Vagina (tissue), 2 donors: ENCODE measurements at regions not wholly inside any gene's neighbourhood (a gene's known extent, or its start where the extent isn't known, plus 50 kb on each side); places are given as distances from the start of the nearest gene placed in this dataset.

Experiments used
- DNase-seq, 2 donors: peaks; one replicate each; pipeline ENCODE4 v3.0.0-alpha.2; 2017; ENCODE audit errors: extremely low spot score in 2 of 2
- H3K27ac ChIP-seq: fragments of 200-600 bp; sonication (generic); one replicate; pipeline ENCODE4 v1.5.1; 2019
- H3K27me3 ChIP-seq: fragments of 200-600 bp; sonication (generic); one replicate; pipeline ENCODE4 v1.5.1; 2019
- H3K36me3 ChIP-seq, 2 donors: fragments of 200-600 bp; sonication (generic); one replicate each; pipeline ENCODE4 v1.5.1; 2017 to 2019
- H3K4me1 ChIP-seq: fragments of 200-600 bp; sonication (generic); one replicate; pipeline ENCODE4 v1.5.1; 2019
- H3K4me3 ChIP-seq, 2 donors: fragments of 200-600 bp; sonication (generic); 1 replicate in 1 of 2; 2 replicates in 1 of 2; pipeline ENCODE4 v1.5.1; 2016 to 2019
- H3K9me3 ChIP-seq: fragments of 200-600 bp; sonication (generic); one replicate; pipeline ENCODE4 v1.5.1; 2019
- POLR2A ChIP-seq, 2 donors: fragments of 450-650 bp; IDR thresholded peaks; one replicate each; pipeline ENCODE4 v1.6.1; 2017; ENCODE audit warnings: antibody characterized with exemption in 2 of 2, mild to moderate bottlenecking in 2 of 2, moderate library complexity in 2 of 2
- POLR2AphosphoS5 ChIP-seq, 2 donors: sonication (generic); formaldehyde crosslinking; IDR thresholded peaks; one replicate each; pipeline ENCODE4 v1.9.0; 2017; ENCODE audit warnings: antibody characterized with exemption in 2 of 2, mild to moderate bottlenecking in 2 of 2, low read depth in 1 of 2; ENCODE audit not compliant: insufficient read depth in 1 of 2
- intact Hi-C: fragments of 100-400 bp; cut with DNase I; formaldehyde crosslinking; loops from one replicate; pipeline ENCODE4 v1.15.1; 2023
- TF ChIP-seq, protein P1 (sequence below), 3 experiments: fragments of 450-650 bp in 2 of 3; fragments of 200-600 bp in 1 of 3; sonication (generic) in 1 of 3; IDR thresholded peaks; one replicate each; pipeline ENCODE4 v1.5.1; 2017 to 2019; ENCODE audit warnings: antibody characterized with exemption in 3 of 3, mild to moderate bottlenecking in 2 of 3, moderate library complexity in 2 of 3

- no peak for DNase-seq
- TF ChIP-seq, protein P1, sequence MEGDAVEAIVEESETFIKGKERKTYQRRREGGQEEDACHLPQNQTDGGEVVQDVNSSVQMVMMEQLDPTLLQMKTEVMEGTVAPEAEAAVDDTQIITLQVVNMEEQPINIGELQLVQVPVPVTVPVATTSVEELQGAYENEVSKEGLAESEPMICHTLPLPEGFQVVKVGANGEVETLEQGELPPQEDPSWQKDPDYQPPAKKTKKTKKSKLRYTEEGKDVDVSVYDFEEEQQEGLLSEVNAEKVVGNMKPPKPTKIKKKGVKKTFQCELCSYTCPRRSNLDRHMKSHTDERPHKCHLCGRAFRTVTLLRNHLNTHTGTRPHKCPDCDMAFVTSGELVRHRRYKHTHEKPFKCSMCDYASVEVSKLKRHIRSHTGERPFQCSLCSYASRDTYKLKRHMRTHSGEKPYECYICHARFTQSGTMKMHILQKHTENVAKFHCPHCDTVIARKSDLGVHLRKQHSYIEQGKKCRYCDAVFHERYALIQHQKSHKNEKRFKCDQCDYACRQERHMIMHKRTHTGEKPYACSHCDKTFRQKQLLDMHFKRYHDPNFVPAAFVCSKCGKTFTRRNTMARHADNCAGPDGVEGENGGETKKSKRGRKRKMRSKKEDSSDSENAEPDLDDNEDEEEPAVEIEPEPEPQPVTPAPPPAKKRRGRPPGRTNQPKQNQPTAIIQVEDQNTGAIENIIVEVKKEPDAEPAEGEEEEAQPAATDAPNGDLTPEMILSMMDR (IDR thresholded peaks at IDR 0.05), result no peak
- TF ChIP-seq POLR2AphosphoS5 (IDR thresholded peaks at IDR 0.05; ENCODE audit: insufficient read depth in 1 of 2, low read depth in 1 of 2) (no peak), POLR2A (IDR thresholded peaks at IDR 0.05) (no peak)
- Histone ChIP-seq H3K4me3 (no peak overlapping the region), H3K9me3 (no peaks in the 10 kb centered on the region), H3K4me1 (peaks cover 8% of the 10 kb centered on the region), H3K27me3 (no peaks in the 10 kb centered on the region), H3K36me3 (no peaks in the 10 kb centered on the region), H3K27ac (no peak overlapping the region)
- intact Hi-C loops, result no loop called here
These were observed 212.3 kb upstream of the MKLN1 start for GRCh38 chr7:131115340-131115739.

- no peak overlapping the region for H3K27ac ChIP-seq
- no peak for DNase-seq
- H3K4me1 ChIP-seq, result no peaks in the 10 kb centered on the region
- no peak overlapping the region for H3K4me3 ChIP-seq
- no peaks in the 10 kb centered on the region for H3K27me3 ChIP-seq
- intact Hi-C loops, result no loop called here
- TF ChIP-seq, protein P1 (IDR thresholded peaks at IDR 0.05), result no peak
- TF ChIP-seq POLR2AphosphoS5 (IDR thresholded peaks at IDR 0.05; ENCODE audit: insufficient read depth in 1 of 2, low read depth in 1 of 2) (no peak), POLR2A (IDR thresholded peaks at IDR 0.05) (no peak)
- H3K9me3 ChIP-seq, result no peaks in the 10 kb centered on the region
- no peaks in the 10 kb centered on the region for H3K36me3 ChIP-seq
These were observed 210.2 kb upstream of the MKLN1 start for GRCh38 chr7:131117439-131117838.

DNA sequence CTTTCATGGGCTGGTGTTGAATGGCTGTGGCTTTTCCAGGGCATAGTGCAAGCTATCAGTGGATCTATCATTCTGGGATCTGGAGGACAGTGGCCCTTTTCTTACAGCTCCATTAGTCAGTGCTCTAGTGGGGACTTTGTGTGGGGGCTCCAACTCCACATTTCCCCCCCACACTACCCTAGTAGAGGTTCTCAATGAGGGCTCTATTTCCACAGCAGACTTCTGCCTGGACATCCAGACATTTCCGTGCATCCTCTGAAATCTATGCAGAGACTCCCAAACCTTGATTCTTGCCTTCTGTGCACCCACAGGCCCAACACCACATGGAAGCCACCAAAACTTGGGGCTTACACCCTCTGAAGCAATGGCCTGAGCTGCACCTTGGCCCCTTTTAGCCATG lies 208.3 kb upstream of the MKLN1 start:
- H3K36me3 ChIP-seq, result no peaks in the 10 kb centered on the region
- intact Hi-C loops, result no loop called here
- TF ChIP-seq, protein P1 (IDR thresholded peaks at IDR 0.05), result no peak
- no peak for TF ChIP-seq POLR2A (IDR thresholded peaks at IDR 0.05)
- no peak for TF ChIP-seq POLR2AphosphoS5 (IDR thresholded peaks at IDR 0.05; ENCODE audit: insufficient read depth in 1 of 2, low read depth in 1 of 2)
- no peak overlapping the region for H3K27ac ChIP-seq
- DNase-seq, result no peak
- H3K4me3 ChIP-seq, result no peak overlapping the region
- no peaks in the 10 kb centered on the region for H3K9me3 ChIP-seq
- H3K27me3 ChIP-seq, result no peaks in the 10 kb centered on the region
- no peaks in the 10 kb centered on the region for H3K4me1 ChIP-seq

DNA sequence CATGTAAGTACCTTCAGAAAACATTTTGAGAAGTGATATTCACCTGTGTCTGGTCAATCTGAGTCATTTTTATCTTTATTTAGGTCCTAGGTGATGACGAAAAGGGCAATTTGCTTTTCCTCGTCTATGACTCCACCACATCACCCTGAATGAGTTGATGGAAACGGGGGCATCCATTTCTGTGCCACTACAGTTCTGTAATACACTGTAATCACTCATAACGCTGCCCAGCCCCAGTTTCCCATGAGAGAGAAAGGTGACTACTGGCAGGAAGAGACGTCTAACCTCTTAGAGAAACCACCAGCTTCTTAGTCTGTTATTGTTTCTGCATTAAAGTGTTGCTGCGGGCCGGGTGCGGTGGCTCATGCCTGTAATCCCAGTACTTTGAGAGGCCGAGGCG lies 205.3 kb upstream of the MKLN1 start:
- no peak overlapping the region for H3K4me3 ChIP-seq
- DNase-seq, result no peak
- no peaks in the 10 kb centered on the region for H3K4me1 ChIP-seq
- intact Hi-C loops, result no loop called here
- H3K36me3 ChIP-seq, result no peaks in the 10 kb centered on the region
- no peak overlapping the region for H3K27ac ChIP-seq
- no peaks in the 10 kb centered on the region for H3K9me3 ChIP-seq
- H3K27me3 ChIP-seq, result no peaks in the 10 kb centered on the region
- no peak for TF ChIP-seq POLR2A (IDR thresholded peaks at IDR 0.05)
- TF ChIP-seq, protein P1 (IDR thresholded peaks at IDR 0.05), result no peak
- TF ChIP-seq POLR2AphosphoS5 (IDR thresholded peaks at IDR 0.05; ENCODE audit: insufficient read depth in 1 of 2, low read depth in 1 of 2), result no peak

- Histone ChIP-seq H3K36me3 (no peaks in the 10 kb centered on the region), H3K4me3 (no peak overlapping the region), H3K4me1 (no peaks in the 10 kb centered on the region), H3K27ac (no peak overlapping the region), H3K27me3 (no peaks in the 10 kb centered on the region), H3K9me3 (no peaks in the 10 kb centered on the region)
- TF ChIP-seq POLR2AphosphoS5 (IDR thresholded peaks at IDR 0.05; ENCODE audit: insufficient read depth in 1 of 2, low read depth in 1 of 2) (no peak), POLR2A (IDR thresholded peaks at IDR 0.05) (no peak)
- TF ChIP-seq, protein P1 (IDR thresholded peaks at IDR 0.05), result no peak
- intact Hi-C loops, result no loop called here
- no peak for DNase-seq
These were observed 203.6 kb upstream of the MKLN1 start for GRCh38 chr7:131124001-131124629.
